SH-SY5Y (cell line): ENCODE measurements at regions not wholly inside any gene's neighbourhood (a gene's known extent, or its start where the extent isn't known, plus 50 kb on each side); places are given as distances from the start of the nearest gene placed in this dataset.

ENCODE experiments used
- GATA2 ChIP-seq: IDR thresholded peaks from 2 replicates; pipeline ENCODE4 v1.6.1; 2011; ENCODE audit warnings: mild to moderate bottlenecking, low read depth, low read length
- GATA3 ChIP-seq: IDR thresholded peaks from 2 replicates; pipeline ENCODE4 v1.6.1; 2011; ENCODE audit warnings: low read depth, mild to moderate bottlenecking, low read length, moderate library complexity

GRCh38 chr18:69128566-69128965 lies 272.1 kb upstream of the DOK6 start:
- TF ChIP-seq GATA3: no peak
- no peak for TF ChIP-seq GATA2
